ENCODE measurements at regions not wholly inside any gene's neighbourhood (a gene's known extent, or its start where the extent isn't known, plus 50 kb on each side); places are given as distances from the start of the nearest gene placed in this dataset.
"Not testable (repeated sequence)": the region's sequence is repeated elsewhere in the genome, so short reads cannot be mapped to it uniquely, and the experiment has no call there.

DNA sequence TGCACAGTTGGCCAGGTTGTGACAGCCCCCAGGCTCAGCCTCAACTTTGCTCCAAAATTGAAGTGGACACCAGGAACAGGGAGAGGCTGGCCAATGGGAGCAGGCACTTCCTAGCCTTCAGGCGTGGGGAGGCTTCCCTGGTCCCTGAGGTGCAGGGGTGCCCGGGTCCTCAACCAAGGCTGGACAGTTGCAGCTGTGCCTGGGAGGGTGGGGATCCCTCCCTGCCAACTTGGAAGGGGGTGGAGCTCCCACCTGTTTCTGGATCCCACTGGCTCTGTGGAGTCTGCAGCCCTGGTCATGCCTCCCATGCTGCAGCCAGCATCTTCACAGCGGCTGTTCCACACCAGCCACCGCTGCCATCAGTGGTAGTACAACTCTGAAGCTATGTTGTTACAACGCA, 502.8 kb upstream of the SLITRK5 start:
- no peak for DNase-seq (ENCODE audit: low spot score)

DNA sequence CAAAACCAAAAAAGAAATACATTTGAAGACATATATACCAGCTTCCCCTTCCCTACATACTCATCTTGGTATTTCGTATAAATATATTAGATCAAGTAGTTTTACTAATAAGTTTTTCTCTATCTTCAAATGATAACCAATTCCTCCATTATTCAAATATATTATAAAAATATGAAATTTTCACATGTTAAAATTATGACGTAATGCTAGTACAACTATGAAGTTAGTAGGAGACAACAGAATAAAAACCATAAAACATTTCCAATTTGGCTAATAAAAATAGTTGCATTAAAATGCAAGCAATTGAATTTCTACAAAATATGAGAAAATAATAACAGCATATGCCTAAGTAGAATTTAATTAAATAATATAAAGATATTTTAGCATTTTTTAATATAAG, 501.8 kb upstream of the SLITRK5 start:
- no peak for DNase-seq (ENCODE audit: low spot score)

DNA sequence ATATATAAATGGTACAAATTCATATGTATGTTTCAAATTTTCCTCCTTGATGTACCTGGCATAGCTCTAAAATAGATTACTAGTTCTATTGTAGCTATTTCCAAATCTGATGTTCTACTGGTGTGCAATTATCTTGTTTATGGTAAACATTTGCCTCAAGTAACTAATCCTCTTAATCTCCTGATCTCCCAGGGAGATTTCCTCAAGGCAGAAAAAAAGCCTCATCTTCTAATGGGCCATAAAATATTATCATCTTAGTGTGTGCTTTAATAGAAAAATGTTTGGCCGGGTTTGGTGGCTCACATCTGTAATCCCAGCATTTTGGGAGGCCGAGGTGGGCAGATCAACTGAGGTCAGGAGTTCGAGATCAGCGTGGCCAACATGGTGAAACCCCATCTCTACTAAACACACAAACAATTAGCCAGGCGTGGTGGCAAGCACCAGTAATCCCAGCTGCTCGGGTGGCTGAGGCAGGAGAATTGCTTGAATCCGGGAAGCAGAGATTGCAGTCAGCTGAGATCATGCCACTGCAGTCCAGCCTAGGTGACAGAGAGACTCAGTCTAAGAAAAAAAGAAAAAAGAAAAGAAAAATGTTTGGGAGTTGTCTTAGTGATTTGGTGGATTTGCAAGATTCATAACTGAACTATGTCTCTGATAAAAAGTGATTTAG, 498.9 kb upstream of the SLITRK5 start:
- DNase-seq (ENCODE audit: low spot score): no peak

DNA sequence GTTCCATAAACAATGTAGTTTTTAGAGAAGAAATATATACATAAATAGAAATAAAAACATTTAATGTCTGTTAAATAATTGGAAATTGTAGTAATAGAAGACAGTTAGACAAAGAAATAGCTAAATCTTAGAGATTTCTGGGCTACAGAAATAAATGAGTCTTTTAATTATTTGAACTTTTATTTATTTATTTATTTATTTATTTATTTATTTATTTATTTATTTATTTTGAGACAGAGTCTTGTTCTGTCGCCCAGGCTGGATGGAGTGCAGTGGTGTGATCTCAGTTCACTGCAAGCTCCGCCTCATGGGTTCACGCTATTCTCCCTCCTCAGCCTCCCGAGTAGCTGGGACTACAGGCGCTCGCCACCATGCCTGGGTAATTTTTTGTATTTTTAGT, 486.0 kb upstream of the SLITRK5 start:
- DNase-seq (ENCODE audit: low spot score): not testable (repeated sequence)

DNA sequence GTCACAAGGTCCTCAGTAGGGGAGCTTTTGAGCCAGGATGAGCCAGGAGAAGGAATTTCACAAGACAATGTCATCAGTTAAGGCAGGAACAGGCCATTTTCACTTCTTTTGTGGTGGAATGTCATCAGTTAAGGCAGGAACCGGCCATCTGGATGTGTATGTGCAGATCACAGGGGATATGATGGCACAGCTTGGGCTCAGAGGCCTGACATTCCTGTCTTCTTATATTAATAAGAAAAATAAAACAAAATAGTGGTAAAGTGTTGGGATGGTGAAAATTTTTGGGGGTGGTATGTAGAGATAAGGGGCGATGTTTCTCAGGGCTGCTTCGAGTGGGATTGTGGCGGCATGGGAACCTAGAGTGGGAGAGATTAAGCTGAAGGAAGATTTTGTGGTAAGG, 484.5 kb upstream of the SLITRK5 start:
- DNase-seq (ENCODE audit: low spot score): not testable (repeated sequence)

DNA sequence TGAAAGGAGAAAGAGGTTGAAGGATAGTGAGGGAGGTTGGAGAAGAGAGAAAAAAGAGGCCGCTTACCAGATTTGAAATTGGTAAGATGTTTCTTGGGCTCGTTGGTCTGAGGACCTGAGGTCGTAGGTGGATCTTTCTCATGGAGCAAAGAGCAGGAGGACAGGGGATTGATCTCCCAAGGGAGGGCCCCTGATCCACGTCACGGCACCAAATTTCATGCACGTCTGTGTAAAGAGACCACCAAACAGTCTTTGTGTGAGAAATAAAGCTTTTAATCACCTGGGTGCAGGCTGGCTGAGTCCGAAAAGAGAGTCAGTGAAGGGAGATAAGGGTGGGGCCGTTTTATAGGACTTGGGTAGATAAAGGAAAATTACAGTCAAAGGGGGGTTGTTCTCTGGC, 479.7 kb upstream of the SLITRK5 start:
- not testable (repeated sequence) for DNase-seq (ENCODE audit: low spot score)

DNA sequence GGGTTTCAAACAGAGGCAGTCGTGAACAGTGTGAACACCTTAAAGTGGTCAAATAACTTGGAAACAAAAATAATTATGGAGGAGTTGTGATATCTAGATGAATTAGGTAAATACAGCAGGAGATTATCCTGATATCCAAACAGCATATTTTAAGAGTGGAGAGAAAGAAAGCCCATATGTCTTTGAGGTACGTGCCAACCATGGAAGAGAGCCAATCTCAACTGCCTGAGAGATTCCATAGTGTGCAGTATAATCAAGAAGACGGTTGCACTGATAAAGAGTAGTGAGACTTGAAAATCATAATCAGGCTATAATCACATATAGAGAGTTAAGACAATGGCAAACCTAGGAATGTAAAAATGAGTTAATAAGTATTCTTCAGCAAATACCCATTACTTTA, 472.8 kb upstream of the SLITRK5 start:
- DNase-seq (ENCODE audit: low spot score): no peak

DNA sequence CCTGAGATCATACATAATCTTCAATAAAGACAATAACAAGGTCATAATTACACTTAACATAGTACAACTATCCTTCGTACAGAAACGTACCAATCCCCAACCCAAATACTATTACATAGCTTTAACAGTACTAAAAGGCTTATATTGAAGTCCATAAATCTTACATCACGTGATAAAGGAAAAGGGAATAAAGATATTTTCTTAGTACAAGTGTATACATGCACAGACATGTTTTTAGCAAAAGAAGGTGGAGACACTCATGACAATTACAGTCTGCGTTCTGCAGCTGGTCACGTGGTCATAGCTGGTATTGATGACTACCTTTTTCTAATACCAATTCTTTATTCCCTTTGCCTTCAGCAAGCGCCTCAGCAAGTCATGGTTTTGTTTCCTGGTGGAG, 464.5 kb upstream of the SLITRK5 start:
- no peak for DNase-seq (ENCODE audit: low spot score)

DNA sequence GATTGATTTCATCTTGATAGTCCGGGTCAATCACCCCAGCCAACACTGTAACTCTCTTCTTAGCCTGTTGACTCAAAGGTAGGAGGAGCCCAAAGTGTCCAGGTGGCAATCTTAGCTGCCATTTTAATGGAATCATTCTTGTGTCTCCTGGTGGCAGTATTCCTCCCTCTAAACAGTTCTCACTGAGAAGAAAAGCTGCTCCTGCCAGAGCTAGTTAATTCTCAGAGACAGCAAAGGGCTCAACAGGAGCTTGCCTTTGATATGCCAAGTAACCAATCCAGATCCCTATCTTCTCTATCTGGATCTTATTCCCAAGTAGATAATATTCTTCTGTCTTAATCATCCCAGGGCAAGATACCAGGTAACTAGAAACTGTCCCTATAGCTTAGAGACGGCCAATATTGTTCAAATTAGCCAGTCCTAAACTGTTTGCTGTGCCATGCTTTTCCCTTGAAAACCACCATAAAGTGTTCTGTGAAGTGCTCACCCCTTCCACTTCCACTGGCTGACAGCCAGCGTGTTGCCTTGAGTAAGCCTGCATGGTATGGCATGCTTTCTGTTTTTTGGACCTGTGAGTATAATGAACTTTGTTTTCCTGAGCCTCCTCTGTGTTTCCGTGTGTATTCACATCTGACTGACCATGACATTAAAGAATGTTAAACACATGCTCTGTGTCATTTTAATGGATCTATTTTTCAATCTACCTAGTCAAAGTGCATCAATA, 463.7 kb upstream of the SLITRK5 start:
- no peak for DNase-seq (ENCODE audit: low spot score)

DNA sequence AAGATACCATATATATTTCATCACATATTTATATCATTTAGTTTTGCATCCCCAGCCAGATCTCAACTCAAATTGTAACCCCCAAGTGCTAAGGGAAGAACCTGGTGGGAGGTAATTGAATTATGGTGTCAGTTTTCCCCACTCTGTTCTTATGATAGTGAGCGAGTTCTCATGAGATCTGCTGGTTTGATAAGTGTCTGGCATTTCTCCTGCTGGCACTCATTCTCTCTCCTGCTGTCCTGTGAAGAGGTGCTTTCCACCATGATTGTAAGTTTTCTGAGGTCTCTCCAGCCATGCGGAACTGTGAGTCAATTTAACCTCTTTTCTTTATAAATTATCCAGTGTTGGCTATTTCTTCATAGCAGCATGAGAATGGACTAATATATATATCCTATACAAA, 462.5 kb upstream of the SLITRK5 start:
- no peak for DNase-seq (ENCODE audit: low spot score)

DNA sequence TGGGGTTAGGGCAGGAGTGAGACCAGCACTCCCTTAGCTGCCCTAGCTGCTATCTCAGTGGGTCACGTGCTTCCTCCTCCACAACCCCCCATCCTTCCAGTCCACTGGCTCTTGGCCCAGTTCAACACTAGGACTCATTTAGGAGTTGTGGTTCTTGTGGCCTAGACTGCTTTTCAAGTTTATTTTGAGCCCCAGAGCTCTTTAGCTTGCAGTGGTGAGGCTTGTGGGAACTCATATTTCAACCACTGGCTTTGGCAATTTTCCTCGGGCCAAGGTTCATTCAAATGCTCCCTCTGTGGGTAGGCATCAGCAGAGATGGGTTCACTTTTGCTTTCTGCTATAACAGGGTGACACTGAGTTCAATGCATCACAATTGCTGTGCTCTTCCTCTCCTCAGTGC, 436.2 kb upstream of the SLITRK5 start:
- DNase-seq (ENCODE audit: low spot score): no peak

DNA sequence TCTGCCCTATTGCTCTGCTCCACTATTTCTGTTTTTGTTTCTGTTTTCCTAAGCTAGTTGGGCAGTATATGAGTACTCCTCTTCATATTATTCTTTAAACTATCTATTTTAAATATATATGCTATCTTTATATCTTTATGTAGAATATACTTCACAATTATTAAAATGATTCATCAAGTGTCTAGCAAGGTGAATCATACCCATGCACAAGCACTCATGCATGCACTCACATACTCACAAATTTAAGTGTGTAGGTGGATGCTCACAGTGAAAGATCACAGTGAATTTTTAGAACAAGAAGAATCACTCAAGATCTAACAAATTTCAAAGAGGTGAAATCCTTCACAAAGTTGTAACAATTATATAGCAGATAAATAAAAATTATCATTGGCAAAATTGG, 435.6 kb upstream of the SLITRK5 start:
- DNase-seq (ENCODE audit: low spot score): no peak

DNA sequence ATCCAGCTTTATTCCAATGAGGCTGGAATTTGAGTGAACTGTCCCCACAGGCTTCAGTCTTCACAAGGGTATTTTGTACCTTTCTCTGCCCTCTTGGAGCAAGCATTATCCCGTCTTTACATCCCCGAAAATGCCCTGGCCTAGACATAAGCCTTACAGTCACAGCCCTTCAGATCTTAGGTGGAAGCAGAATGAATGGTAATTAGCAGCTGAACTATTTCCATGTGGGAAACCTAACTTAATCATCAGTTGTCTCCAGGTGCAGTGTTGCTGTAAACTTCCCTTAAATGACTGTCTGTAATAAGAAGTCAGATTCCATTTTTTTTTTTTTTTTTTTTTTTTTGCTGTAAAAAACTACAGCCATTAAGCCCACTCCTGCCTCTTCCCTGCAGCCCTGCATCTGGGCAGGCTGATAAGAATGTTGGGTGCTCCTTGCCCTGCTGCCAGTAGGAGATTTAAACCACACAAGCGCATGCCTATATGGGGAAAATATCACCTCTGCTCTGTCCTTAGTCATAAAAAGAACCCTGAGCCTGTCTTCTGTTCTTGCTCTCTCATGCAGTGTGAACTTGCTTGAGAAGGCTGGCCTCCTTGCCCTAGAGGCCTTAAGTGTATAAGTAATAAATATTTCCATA, 426.8 kb upstream of the SLITRK5 start:
- no peak for DNase-seq (ENCODE audit: low spot score)

DNA sequence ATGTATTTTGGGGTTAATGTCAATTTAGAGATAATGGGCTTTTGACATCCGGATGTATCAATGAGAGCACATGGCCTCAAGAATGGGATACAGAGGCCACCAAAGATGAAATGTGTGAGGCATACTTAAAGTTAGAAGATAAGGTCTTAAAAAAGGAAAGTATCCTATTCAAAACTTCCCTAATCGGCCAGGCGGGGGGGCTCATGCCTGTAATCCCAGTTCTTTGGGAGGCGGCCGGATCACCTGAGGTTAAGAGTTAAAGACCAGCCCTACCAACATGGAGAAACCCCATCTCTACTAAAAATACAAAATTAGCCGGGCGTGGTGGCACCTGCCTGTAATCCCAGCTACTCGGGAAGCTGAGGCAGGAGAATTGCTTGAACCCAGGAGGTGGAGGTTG, 421.3 kb upstream of the SLITRK5 start:
- not testable (repeated sequence) for DNase-seq (ENCODE audit: low spot score)

DNA sequence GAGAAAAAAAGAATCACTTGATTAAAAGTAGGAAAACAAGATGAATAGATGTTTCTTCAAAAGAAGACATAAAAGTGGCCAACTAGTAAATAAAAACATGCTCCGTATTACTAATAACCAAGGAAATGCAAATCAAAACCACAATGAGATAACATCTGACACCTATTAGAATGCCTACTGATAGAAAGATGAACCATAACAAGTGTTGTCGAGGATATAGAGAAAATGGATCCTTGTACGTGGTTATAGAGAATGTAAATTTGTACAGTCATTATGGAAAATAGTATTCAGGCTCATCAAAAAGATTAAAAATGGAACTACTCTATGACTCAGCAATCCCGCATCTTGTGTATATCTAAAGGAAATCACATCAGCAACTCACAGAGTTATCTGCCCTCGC, 415.8 kb upstream of the SLITRK5 start:
- no peak for DNase-seq (ENCODE audit: low spot score)

DNA sequence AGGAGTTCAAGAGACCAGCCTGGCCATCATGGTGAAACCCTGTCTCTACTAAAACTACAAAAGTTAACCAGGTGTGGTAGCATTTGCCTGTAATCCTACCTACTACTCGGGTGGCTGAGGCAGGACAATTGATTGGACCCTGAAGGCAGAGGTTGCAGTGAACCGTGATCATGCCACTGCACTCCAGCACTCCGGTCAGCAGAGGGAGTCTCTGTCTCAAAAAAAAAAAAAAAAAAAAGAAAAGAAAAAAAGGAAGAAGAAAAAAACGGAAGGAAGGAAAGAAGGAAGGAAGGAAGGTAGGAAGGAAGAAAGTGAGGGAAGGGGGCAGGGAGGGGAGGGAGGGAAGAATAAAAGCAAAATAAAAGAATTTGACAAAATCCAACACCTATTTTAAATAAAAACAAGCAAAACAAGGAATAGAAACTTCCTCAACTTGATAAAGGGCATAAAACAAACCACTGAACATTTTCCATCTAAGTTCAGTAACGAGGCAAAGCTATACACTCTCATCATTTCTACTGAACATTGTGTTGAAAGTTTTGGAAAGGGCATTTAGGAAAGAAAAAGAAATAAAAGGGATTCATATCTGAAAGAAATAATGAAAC, 411.6 kb upstream of the SLITRK5 start:
- no peak for DNase-seq (ENCODE audit: low spot score)

DNA sequence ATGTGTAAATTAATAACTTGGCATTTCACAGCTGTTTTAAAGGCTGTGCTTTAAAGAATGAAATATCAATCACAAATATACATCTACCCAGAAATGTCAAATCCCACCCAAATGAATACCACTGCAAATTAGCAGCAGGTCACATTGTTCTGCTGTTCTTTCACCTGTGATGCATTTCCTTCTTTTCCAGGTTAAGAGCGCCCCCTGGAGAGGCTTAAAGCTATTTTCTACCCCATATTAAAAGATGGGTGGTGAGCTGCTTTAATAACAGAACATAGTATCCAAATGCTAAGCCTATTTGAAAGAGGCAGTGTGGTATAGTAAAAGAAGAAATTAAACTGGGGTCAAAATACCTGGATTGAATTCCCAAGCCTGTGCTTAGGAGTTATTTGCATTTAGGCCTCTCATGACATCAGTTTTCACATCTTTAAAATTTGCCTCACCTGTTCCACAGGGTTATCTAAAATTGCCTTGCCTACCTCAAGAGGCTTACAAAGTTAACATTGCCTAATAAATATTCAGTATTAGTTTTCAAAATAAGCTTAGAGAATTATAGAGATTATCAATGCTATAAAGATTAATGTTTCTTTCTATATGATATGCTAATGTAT, 396.9 kb upstream of the SLITRK5 start:
- no peak for DNase-seq (ENCODE audit: low spot score)

DNA sequence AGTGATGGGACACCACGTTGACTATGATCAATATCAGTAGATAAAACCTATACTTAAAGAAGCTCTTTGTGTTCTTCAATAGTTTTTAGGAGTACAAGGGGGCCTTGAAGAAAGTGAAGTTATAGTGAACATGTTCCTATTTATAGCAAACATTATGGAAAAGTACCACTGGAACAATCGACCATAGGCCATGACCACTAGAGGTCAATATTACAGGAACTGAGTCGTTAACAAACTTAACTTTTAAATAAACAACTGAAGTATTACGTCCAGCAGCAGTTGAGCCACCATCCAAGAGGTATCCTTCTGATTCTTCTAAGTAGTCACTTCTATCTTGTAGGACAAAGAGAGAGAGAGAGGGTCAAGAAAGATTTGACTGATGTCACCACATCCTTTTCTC, 391.0 kb upstream of the SLITRK5 start:
- no peak for DNase-seq (ENCODE audit: low spot score)

DNA sequence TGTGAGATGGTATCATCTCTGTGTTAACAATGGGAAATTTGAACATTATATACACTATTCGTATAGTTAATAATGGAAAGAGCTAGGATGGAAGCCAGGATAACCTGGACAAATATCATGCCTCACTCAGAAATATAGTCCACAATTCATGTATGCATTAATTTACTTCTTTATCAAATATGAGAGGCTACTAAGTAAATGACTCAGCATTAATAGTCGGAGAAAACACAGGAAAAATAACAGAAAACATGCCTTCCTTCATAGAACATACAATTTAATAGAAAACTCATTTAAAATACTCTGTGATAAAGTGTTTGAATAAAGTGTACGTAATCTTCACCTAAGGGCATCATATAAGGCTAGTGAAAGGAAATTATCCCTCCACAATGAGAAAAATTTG, 383.4 kb upstream of the SLITRK5 start:
- DNase-seq (ENCODE audit: low spot score): no peak

DNA sequence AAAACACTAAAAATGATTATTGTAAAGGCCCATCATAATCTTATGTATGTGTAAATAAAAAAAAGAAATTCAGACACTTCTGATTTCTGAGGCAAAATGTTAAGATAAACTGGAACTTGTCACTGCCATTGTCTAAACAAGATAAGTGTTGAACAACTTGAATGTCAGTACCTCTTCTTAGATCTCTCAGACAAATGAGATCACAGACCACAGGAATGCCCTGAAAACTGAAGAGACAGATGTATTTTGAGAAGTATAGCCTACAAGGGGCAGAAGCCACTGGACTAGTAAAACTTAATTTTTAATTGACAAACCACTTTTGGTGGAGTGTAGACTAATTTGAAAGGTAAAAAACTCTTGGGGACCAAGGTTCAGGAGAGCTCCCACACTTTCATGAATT, 375.5 kb upstream of the SLITRK5 start:
- DNase-seq (ENCODE audit: low spot score): no peak

DNA sequence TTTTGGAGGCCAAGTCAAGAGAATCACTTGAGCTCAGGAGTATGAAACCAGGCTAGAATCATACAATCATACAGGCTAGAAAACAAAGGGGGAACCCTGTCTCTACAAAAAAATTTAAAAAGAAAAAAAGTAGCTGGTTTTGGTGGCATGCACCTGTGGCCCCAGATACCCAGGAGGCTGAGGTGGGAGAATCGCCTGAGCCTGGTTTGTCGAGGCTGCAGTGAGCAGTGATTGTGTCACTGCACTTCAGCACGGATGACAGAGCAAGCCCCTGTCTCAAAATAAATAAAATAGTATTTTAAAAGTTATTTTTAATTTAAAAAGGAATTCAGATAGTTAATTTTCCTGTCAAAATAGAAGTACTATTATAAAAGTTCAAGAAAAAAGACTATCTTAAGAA, 369.1 kb upstream of the SLITRK5 start:
- no peak for DNase-seq (ENCODE audit: low spot score)

DNA sequence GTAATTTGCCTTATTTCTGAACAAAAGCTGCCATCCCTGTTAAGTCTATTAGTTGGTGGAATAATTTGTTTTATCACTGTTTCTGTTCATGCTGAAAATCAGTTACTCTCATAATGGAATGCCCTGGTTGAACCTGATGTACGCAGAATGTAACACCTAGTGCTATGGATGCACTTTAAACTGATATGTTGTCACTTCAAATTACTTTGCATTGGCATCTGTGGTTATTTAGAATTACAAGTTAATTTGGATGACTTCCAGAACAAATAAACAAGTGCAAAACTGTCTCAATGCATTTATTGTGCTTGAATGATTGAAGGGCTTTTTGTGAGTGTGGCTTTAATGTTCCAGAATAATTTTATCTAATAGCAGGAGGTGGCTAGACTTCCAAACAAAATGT, 368.2 kb upstream of the SLITRK5 start:
- no peak for DNase-seq (ENCODE audit: low spot score)
